ENCODE measurements at regions not wholly inside any gene's neighbourhood (a gene's known extent, or its start where the extent isn't known, plus 50 kb on each side); places are given as distances from the start of the nearest gene placed in this dataset.

- TF ChIP-seq CTCF (IDR thresholded peaks at IDR 0.05), result no peak
- H3K4me1 Mint-ChIP-seq (ENCODE audit: low read depth), result no peaks in the 10 kb centered on the region
- H3K36me3 Mint-ChIP-seq (ENCODE audit: low read depth), result no peaks in the 10 kb centered on the region
- Histone ChIP-seq H3K27me3 (ENCODE audit: control insufficient read depth in 1 of 2, insufficient read depth in 2 of 2, low read length in 2 of 2) (no peaks in the 10 kb centered on the region), H3K36me3 (ENCODE audit: insufficient read depth, low read length) (no peaks in the 10 kb centered on the region), H3K27ac (ENCODE audit: low read depth in 1 of 2, low read length in 2 of 2) (no peak overlapping the region), H3K9me3 (ENCODE audit: control insufficient read depth in 1 of 2, insufficient read depth in 1 of 2, low read length in 2 of 2) (no peaks in the 10 kb centered on the region), H3K4me1 (ENCODE audit: insufficient read depth, low read length) (no peaks in the 10 kb centered on the region), H3K4me3 (ENCODE audit: low read length) (no peak overlapping the region)
- no peak for ATAC-seq (ENCODE audit: poor library complexity)
- CTCF ChIA-PET, result no interaction called here
- no peaks in the 10 kb centered on the region for H3K27me3 Mint-ChIP-seq
- no peak overlapping the region for H3K4me3 Mint-ChIP-seq
- no peak for DNase-seq
- POLR2A ChIA-PET, result no interaction called here
- no peaks in the 10 kb centered on the region for H3K9me3 Mint-ChIP-seq
- no peak overlapping the region for H3K27ac Mint-ChIP-seq
- intact Hi-C loops (cut with DNase I, micrococcal nuclease), result no loop called here
These were observed 82.6 kb upstream of the CCDC91 start for GRCh38 chr12:28107679-28108078.

- no peak overlapping the region for H3K27ac ChIP-seq (ENCODE audit: low read depth in 1 of 2, low read length in 2 of 2)
- ATAC-seq (ENCODE audit: poor library complexity), result peak; percentile 39
- TF ChIP-seq CTCF (IDR thresholded peaks at IDR 0.05), result no peak
- ChIA-PET POLR2A (no interaction called here), CTCF (interaction anchor here (1.4 kb wide), 1 partner anchor 23 kb away, joined by 3 read pairs; no protein-coding TSS in a partner anchor)
- Mint-ChIP-seq H3K4me3 (no peak overlapping the region), H3K27me3 (no peaks in the 10 kb centered on the region), H3K4me1 (ENCODE audit: low read depth) (no peaks in the 10 kb centered on the region), H3K27ac (no peak overlapping the region), H3K9me3 (no peaks in the 10 kb centered on the region), H3K36me3 (ENCODE audit: low read depth) (no peaks in the 10 kb centered on the region)
- peak in 3 of 14 experiments; percentile 11 to 39 (median 21) for DNase-seq
- no peaks in the 10 kb centered on the region for H3K27me3 ChIP-seq (ENCODE audit: control insufficient read depth in 1 of 2, insufficient read depth in 2 of 2, low read length in 2 of 2)
- no peaks in the 10 kb centered on the region for H3K4me1 ChIP-seq (ENCODE audit: insufficient read depth, low read length)
- H3K36me3 ChIP-seq (ENCODE audit: insufficient read depth, low read length), result no peaks in the 10 kb centered on the region
- no peaks in the 10 kb centered on the region for H3K9me3 ChIP-seq (ENCODE audit: control insufficient read depth in 1 of 2, insufficient read depth in 1 of 2, low read length in 2 of 2)
- no peak overlapping the region for H3K4me3 ChIP-seq (ENCODE audit: low read length)
- intact Hi-C loops (cut with DNase I, micrococcal nuclease), result no loop called here
These were observed 81.7 kb upstream of the CCDC91 start for GRCh38 chr12:28108599-28108998.

GRCh38 chr12:28110329-28110728, 79.9 kb upstream of the CCDC91 start:
- Mint-ChIP-seq H3K4me1 (ENCODE audit: low read depth) (no peaks in the 10 kb centered on the region), H3K4me3 (no peak overlapping the region), H3K27ac (no peak overlapping the region), H3K36me3 (ENCODE audit: low read depth) (no peaks in the 10 kb centered on the region), H3K27me3 (no peaks in the 10 kb centered on the region), H3K9me3 (no peaks in the 10 kb centered on the region)
- intact Hi-C loops (cut with DNase I, micrococcal nuclease), result no loop called here
- Histone ChIP-seq H3K4me1 (ENCODE audit: insufficient read depth, low read length) (no peaks in the 10 kb centered on the region), H3K9me3 (ENCODE audit: control insufficient read depth in 1 of 2, insufficient read depth in 1 of 2, low read length in 2 of 2) (no peaks in the 10 kb centered on the region), H3K27me3 (ENCODE audit: control insufficient read depth in 1 of 2, insufficient read depth in 2 of 2, low read length in 2 of 2) (no peaks in the 10 kb centered on the region), H3K36me3 (ENCODE audit: insufficient read depth, low read length) (no peaks in the 10 kb centered on the region), H3K4me3 (ENCODE audit: low read length) (no peak overlapping the region), H3K27ac (ENCODE audit: low read depth in 1 of 2, low read length in 2 of 2) (no peak overlapping the region)
- CTCF ChIA-PET, result no interaction called here
- TF ChIP-seq CTCF (IDR thresholded peaks at IDR 0.05), result no peak
- ATAC-seq (ENCODE audit: poor library complexity), result no peak
- POLR2A ChIA-PET, result no interaction called here
- no peak for DNase-seq

All from CD4-positive, alpha-beta T cell (primary cell).